K562 (cell line): ENCODE measurements at regions not wholly inside any gene's neighbourhood (a gene's known extent, or its start where the extent isn't known, plus 50 kb on each side); places are given as distances from the start of the nearest gene placed in this dataset.

Experiments
- HDAC2 ChIP-seq: fragments of 450-650 bp; IDR thresholded peaks from 2 replicates; pipeline ENCODE4 v1.6.1; 2016; ENCODE audit warnings: mild to moderate bottlenecking
- MAFG ChIP-seq: fragments of 450-650 bp; conservative IDR thresholded peaks from 2 replicates; pipeline ENCODE4 v1.6.1; 2016; ENCODE audit warnings: missing genetic modification characterization, missing compliant biosample characterization
- POLR3A ChIP-seq: IDR thresholded peaks from 2 replicates; pipeline ENCODE4 v1.6.1; 2011; ENCODE audit warnings: borderline replicate concordance, mild to moderate bottlenecking, moderate library complexity; ENCODE audit not compliant: insufficient read length, insufficient read depth; ENCODE audit errors: extremely low read depth
- THRAP3 ChIP-seq: fragments of 450-650 bp; IDR thresholded peaks from 2 replicates; pipeline ENCODE4 v1.6.1; 2016; ENCODE audit warnings: mild to moderate bottlenecking, inconsistent platforms, borderline replicate concordance
- ZNF785 ChIP-seq: fragments of 250-450 bp; sonication (Bioruptor Pico); IDR thresholded peaks from 2 replicates; pipeline ENCODE4 v1.4.0; 2020; ENCODE audit warnings: mild to moderate bottlenecking
- TF ChIP-seq, protein P1 (sequence below): fragments of 450-650 bp; IDR thresholded peaks from 2 replicates; pipeline ENCODE4 v1.6.1; 2016; ENCODE audit warnings: mild to moderate bottlenecking, moderate library complexity
- TF ChIP-seq, protein P2 (sequence below), 2 experiments: fragments of 200-800 bp in 1 of 2; sonication (Bioruptor generic) in 1 of 2; sonication (generic) in 1 of 2; formaldehyde crosslinking in 1 of 2; IDR thresholded peaks in 1 of 2; conservative IDR thresholded peaks in 1 of 2; 2 replicates each; pipeline versions ENCODE4 v1.5.0 to v1.6.1; 2016 to 2020; ENCODE audit warnings: missing compliant biosample characterization in 1 of 2, missing genetic modification characterization in 1 of 2, missing genetic modification reagents in 1 of 2
- TF ChIP-seq, protein P3 (sequence below): sonication (generic); formaldehyde crosslinking; IDR thresholded peaks from 2 replicates; pipeline ENCODE4 v1.9.0; 2022; ENCODE audit warnings: mild to moderate bottlenecking, missing genetic modification reagents

DNA sequence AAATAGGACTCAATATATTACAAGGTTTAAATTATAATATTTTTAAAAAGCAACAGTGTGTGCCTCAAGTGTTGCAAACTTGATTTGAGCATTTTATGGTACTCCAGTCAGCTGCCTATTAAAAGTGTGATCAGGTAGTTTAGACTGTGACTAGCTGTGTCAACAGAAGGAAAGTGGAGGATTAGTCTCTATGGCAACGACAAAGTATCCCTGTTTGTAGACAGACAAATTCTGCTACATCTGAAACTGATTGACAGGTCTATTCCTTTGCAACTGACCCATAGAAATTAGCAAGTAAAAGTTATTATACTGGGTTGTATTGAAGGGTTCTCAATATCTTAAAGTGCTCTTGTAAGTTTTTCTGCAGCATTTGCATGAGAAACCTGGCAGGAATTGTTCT is 249.8 kb upstream of the ARRDC3 start (continued):
- TF ChIP-seq, protein P1, sequence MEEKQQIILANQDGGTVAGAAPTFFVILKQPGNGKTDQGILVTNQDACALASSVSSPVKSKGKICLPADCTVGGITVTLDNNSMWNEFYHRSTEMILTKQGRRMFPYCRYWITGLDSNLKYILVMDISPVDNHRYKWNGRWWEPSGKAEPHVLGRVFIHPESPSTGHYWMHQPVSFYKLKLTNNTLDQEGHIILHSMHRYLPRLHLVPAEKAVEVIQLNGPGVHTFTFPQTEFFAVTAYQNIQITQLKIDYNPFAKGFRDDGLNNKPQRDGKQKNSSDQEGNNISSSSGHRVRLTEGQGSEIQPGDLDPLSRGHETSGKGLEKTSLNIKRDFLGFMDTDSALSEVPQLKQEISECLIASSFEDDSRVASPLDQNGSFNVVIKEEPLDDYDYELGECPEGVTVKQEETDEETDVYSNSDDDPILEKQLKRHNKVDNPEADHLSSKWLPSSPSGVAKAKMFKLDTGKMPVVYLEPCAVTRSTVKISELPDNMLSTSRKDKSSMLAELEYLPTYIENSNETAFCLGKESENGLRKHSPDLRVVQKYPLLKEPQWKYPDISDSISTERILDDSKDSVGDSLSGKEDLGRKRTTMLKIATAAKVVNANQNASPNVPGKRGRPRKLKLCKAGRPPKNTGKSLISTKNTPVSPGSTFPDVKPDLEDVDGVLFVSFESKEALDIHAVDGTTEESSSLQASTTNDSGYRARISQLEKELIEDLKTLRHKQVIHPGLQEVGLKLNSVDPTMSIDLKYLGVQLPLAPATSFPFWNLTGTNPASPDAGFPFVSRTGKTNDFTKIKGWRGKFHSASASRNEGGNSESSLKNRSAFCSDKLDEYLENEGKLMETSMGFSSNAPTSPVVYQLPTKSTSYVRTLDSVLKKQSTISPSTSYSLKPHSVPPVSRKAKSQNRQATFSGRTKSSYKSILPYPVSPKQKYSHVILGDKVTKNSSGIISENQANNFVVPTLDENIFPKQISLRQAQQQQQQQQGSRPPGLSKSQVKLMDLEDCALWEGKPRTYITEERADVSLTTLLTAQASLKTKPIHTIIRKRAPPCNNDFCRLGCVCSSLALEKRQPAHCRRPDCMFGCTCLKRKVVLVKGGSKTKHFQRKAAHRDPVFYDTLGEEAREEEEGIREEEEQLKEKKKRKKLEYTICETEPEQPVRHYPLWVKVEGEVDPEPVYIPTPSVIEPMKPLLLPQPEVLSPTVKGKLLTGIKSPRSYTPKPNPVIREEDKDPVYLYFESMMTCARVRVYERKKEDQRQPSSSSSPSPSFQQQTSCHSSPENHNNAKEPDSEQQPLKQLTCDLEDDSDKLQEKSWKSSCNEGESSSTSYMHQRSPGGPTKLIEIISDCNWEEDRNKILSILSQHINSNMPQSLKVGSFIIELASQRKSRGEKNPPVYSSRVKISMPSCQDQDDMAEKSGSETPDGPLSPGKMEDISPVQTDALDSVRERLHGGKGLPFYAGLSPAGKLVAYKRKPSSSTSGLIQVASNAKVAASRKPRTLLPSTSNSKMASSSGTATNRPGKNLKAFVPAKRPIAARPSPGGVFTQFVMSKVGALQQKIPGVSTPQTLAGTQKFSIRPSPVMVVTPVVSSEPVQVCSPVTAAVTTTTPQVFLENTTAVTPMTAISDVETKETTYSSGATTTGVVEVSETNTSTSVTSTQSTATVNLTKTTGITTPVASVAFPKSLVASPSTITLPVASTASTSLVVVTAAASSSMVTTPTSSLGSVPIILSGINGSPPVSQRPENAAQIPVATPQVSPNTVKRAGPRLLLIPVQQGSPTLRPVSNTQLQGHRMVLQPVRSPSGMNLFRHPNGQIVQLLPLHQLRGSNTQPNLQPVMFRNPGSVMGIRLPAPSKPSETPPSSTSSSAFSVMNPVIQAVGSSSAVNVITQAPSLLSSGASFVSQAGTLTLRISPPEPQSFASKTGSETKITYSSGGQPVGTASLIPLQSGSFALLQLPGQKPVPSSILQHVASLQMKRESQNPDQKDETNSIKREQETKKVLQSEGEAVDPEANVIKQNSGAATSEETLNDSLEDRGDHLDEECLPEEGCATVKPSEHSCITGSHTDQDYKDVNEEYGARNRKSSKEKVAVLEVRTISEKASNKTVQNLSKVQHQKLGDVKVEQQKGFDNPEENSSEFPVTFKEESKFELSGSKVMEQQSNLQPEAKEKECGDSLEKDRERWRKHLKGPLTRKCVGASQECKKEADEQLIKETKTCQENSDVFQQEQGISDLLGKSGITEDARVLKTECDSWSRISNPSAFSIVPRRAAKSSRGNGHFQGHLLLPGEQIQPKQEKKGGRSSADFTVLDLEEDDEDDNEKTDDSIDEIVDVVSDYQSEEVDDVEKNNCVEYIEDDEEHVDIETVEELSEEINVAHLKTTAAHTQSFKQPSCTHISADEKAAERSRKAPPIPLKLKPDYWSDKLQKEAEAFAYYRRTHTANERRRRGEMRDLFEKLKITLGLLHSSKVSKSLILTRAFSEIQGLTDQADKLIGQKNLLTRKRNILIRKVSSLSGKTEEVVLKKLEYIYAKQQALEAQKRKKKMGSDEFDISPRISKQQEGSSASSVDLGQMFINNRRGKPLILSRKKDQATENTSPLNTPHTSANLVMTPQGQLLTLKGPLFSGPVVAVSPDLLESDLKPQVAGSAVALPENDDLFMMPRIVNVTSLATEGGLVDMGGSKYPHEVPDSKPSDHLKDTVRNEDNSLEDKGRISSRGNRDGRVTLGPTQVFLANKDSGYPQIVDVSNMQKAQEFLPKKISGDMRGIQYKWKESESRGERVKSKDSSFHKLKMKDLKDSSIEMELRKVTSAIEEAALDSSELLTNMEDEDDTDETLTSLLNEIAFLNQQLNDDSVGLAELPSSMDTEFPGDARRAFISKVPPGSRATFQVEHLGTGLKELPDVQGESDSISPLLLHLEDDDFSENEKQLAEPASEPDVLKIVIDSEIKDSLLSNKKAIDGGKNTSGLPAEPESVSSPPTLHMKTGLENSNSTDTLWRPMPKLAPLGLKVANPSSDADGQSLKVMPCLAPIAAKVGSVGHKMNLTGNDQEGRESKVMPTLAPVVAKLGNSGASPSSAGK = no peak
- TF ChIP-seq, protein P2, sequence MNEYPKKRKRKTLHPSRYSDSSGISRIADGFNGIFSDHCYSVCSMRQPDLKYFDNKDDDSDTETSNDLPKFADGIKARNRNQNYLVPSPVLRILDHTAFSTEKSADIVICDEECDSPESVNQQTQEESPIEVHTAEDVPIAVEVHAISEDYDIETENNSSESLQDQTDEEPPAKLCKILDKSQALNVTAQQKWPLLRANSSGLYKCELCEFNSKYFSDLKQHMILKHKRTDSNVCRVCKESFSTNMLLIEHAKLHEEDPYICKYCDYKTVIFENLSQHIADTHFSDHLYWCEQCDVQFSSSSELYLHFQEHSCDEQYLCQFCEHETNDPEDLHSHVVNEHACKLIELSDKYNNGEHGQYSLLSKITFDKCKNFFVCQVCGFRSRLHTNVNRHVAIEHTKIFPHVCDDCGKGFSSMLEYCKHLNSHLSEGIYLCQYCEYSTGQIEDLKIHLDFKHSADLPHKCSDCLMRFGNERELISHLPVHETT (CRISPR knock-in tag; conservative IDR thresholded peaks at IDR 0.05 in 1 of 2, IDR thresholded peaks at IDR 0.05 in 1 of 2) = no peak
- TF ChIP-seq THRAP3 = no peak
- no peak for TF ChIP-seq HDAC2
- no peak for TF ChIP-seq POLR3A
- TF ChIP-seq, protein P3, sequence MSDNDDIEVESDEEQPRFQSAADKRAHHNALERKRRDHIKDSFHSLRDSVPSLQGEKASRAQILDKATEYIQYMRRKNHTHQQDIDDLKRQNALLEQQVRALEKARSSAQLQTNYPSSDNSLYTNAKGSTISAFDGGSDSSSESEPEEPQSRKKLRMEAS (CRISPR knock-in tag) = no peak
- TF ChIP-seq ZNF785 = no peak
- no peak for TF ChIP-seq MAFG (tag)
